Activated CD4-positive, alpha-beta T cell treated with anti-CD3 and anti-CD28 coated beads, Interleukin-2, Interleukin-4, amounts not matched to agents 100 ng/mL and 50 ng/mL, durations not matched to agents 16 hours and 8 hours (primary cell): ENCODE measurements at regions not wholly inside any gene's neighbourhood (a gene's known extent, or its start where the extent isn't known, plus 50 kb on each side); places are given as distances from the start of the nearest gene placed in this dataset.

ENCODE experiments used
- DNase-seq: peaks from one replicate; pipeline ENCODE4 v3.0.0-alpha.2; 2020; ENCODE audit warnings: low spot score

GRCh38 chr11:116255321-116255953 is 517.4 kb downstream of the BUD13 start:
- no peak for DNase-seq

- no peak for DNase-seq
Measured at GRCh38 chr11:116250155-116250554, 522.6 kb downstream of the BUD13 start.

GRCh38 chr11:116249561-116249960 is 523.2 kb downstream of the BUD13 start:
- DNase-seq, result no peak

- DNase-seq, result no peak
Measured at GRCh38 chr11:116244889-116245288, 527.9 kb downstream of the BUD13 start.

GRCh38 chr11:116244439-116244838 is 528.3 kb downstream of the BUD13 start:
- DNase-seq, result no peak

DNA sequence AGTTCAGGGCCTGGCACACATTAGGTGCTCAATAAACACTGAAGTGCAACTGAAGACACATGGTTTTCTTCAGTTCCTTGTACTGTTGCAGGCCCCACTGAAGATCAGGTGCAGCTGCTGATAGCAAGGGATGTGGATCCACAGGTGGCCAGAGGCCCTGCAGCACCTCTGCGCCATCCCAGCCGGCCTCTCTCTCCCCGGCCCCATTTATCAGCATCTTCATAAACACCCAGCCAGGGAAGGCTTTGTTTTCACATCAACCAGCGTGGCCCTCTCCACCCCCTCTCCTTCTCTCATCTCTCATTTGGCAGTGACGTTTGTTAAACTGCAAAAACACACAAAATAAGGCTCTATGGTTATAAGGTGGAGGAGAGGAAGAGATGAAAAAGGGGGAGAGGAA is 528.8 kb downstream of the BUD13 start:
- DNase-seq, result no peak

GRCh38 chr11:116242006-116242405 is 530.8 kb downstream of the BUD13 start:
- no peak for DNase-seq

GRCh38 chr11:116240710-116241109 is 532.1 kb downstream of the BUD13 start:
- no peak for DNase-seq

- DNase-seq, result no peak
Measured at GRCh38 chr11:116239247-116239646, 533.5 kb downstream of the BUD13 start.

DNA sequence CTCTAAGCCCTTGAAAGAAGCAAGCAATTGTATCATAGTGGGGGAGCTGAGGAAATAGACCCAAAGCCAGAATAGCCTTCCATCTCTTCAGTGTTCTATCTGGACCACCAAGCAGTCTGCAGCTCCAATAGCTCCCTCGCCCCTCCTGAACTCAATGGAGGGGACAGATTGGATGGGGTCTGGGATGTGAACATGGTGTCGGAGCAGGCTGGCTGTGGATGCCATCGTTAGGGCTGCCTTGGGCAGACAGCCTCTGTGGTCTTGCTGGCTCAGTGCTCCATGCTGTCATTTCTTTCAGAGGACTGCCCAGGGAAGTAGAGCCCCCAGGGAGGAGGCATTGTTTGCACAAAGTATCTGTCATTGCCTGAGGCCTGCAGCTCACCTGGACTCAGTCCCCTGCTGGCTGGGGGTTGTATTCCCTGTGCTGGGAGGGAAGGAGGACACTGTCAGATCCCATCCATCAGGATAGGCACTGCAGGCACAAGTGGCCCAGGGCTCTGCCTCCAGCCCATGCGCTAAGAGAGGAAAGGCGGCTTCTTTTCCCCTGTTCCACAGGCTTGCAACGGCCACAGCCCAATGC is 537.7 kb downstream of the BUD13 start:
- no peak for DNase-seq

- no peak for DNase-seq
Measured at GRCh38 chr11:116233561-116233960, 539.2 kb downstream of the BUD13 start.

DNA sequence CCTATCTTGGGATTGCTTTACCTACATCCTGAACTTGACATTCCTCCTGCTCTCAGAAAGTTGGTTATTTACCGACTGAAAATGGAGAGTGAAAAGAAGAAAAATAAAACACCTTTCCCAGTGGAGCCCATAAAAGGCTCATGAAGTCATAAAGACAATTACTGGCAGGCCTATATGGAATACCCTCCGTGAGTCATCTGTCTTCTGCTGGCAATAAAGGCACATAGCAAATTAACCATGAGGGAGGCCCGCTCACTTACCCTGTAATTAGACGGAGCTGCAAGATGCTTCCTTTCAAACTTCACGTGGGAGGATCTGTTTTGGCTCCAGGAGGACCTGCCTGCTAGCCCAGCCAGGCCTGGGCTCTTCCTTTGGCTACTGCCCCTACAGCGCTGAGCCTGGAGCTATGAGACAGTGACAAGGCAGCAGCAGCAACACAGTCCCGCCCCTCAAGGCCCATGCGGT is 540.4 kb downstream of the BUD13 start:
- no peak for DNase-seq

GRCh38 chr11:116231543-116231942 is 541.2 kb downstream of the BUD13 start:
- no peak for DNase-seq

- no peak for DNase-seq
Measured at GRCh38 chr11:116230438-116230837, 542.3 kb downstream of the BUD13 start.

GRCh38 chr11:116229236-116229970 is 543.4 kb downstream of the BUD13 start:
- DNase-seq, result no peak

DNA sequence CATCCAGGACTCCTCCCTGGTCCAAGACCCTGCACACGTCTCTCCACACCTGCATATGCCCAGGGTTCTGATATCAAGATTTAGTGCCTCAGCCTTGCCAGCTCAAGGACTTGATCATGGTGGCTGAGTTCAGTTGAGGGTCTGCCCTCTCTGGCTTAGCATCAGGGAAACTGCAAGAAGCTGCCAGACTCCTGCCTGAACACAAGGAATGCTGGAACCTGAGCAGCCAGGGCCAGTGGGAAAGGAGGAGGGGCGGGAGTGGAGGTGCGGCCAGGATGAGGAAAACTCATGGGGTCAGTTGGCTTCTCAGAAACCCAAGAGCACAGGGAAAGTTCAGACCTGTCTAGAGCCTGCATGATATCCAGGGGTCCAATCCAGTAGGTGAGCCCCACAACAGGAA is 546.1 kb downstream of the BUD13 start:
- no peak for DNase-seq

DNA sequence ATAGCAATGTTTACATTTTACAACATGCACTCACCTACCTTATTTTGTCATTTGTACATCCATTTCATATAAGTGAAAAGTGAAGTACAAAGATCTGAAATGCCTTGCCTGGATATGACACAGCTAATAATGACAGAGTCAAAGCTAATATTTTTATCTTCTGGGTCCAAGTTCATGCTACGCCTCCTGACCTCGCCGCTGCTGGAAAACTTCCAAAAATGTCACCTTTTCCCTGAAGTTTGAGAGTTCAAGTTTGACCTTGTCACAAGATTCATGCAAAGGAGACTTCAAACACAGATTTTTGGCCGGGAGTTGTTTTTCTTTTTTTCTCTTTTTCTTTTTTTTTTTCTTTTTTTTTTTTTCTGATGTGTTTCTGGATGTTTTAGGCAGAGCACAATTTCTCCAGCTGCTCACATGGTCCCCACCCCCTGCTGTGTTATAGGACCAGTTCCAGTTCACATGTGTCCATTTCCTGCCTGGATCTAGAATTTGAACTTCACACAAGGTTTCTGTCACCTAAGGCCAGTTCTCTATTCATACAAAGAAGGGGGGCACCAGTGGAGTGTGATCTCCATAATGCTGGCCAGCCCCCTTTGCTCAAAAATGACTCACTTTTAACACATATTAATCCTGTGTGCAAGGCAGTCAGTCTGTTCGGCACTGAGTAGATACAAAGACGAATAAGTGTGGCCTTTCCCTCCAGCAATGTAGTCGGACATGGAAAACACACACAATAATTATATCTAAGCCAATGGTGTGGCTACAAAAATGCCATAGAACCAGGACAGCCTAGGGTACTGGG is 546.8 kb downstream of the BUD13 start:
- no peak for DNase-seq

DNA sequence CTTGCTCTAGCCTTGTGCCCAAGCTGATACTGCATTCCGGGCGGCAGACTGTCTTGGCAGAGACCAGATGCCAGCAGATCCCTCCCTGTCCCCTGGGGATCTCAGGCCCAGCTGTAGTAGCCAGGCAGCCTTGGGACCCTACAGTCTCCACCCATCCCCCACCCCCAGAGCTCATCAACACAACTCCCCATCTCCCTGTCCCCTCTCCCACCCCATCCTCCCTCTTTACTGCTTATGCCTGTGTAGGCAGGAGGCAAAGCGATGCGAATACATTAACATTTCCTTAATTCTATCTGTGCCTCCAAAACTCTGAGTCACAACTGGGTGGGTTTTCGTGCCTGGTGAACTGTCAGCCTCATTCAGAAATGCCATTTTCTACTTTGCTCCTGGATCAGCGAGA is 547.6 kb downstream of the BUD13 start:
- DNase-seq, result no peak

DNA sequence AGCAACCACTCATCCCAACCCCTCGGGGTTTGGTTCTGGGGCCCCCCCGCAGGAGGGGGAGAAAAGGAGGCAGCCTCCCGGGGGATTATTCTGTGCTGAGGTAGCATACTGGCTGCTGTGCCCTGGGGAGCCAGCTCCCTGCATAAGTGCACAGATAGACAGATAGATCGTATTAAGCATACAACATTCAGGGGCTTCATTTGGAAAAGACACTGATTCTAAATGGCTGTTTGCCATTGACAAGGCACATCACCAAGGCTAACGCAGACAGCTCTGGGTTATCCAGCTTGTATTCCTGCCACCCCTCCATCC is 547.9 kb downstream of the BUD13 start:
- DNase-seq, result no peak

GRCh38 chr11:116224154-116224888 is 548.5 kb downstream of the BUD13 start:
- DNase-seq, result peak; percentile 47

DNA sequence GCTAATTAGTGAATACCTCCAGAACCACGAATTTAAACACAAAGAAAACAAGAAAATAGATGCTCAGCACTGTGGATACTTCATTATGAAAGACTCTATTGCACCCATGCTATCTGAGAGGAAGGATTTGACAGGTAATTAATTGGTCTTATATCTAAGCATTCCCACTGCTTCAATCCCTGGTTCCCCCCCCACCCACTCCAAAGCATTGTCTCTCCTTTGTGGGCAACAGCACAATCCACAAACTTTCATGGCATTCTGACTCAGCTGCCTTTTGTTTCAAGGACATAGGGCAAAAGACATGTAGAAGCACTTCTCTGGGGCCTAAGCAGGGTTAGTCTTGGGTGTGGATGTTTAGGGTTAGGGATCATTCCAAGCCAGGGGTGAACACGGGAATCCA is 551.4 kb downstream of the BUD13 start:
- DNase-seq, result no peak

GRCh38 chr11:116219171-116219635 is 553.6 kb downstream of the BUD13 start:
- DNase-seq, result no peak
